ENCODE measurements at regions not wholly inside any gene's neighbourhood (a gene's known extent, or its start where the extent isn't known, plus 50 kb on each side); places are given as distances from the start of the nearest gene placed in this dataset.

- Histone ChIP-seq H3K36me3 (replicated peaks; ENCODE audit: low read depth, low read length) (no peaks in the 10 kb centered on the region), H2AFZ (ENCODE audit: low read depth, low read length) (no peak overlapping the region), H3K4me2 (ENCODE audit: low read length) (no peak overlapping the region), H3K9ac (ENCODE audit: low read length) (no peak overlapping the region), H3K79me2 (ENCODE audit: low read length) (no peaks in the 10 kb centered on the region), H3K27ac (ENCODE audit: low read length) (no peak overlapping the region), H3K27me3 (ENCODE audit: low read depth, low read length) (peaks cover 19% of the 10 kb centered on the region; the same call in 1 of the 2 replicates), H4K20me1 (ENCODE audit: insufficient read depth, low read length) (no peaks in the 10 kb centered on the region), H3K9me3 (ENCODE audit: insufficient read depth, low read length) (peaks cover 20% of the 10 kb centered on the region), H3K4me3 (ENCODE audit: low read length) (no peak overlapping the region), H3K4me1 (ENCODE audit: low read length) (no peaks in the 10 kb centered on the region)
- no peak for TF ChIP-seq EZH2phosphoT487 (IDR thresholded peaks at IDR 0.05; ENCODE audit: low read depth)
Observed at GRCh38 chr20:40341561-40341960, 347.5 kb downstream of the MAFB start.

GRCh38 chr20:40339661-40340449, 349.2 kb downstream of the MAFB start:
- Histone ChIP-seq H3K79me2 (ENCODE audit: low read length) (no peaks in the 10 kb centered on the region), H3K9ac (ENCODE audit: low read length) (no peak overlapping the region), H3K27me3 (ENCODE audit: low read depth, low read length) (peaks cover 29% of the 10 kb centered on the region), H4K20me1 (ENCODE audit: insufficient read depth, low read length) (no peaks in the 10 kb centered on the region), H3K4me3 (ENCODE audit: low read length) (no peak overlapping the region), H3K36me3 (replicated peaks; ENCODE audit: low read depth, low read length) (no peaks in the 10 kb centered on the region), H2AFZ (ENCODE audit: low read depth, low read length) (no peak overlapping the region), H3K4me2 (ENCODE audit: low read length) (no peak overlapping the region), H3K27ac (ENCODE audit: low read length) (no peak overlapping the region), H3K4me1 (ENCODE audit: low read length) (no peaks in the 10 kb centered on the region), H3K9me3 (ENCODE audit: insufficient read depth, low read length) (peaks cover 20% of the 10 kb centered on the region)
- TF ChIP-seq, protein P1, sequence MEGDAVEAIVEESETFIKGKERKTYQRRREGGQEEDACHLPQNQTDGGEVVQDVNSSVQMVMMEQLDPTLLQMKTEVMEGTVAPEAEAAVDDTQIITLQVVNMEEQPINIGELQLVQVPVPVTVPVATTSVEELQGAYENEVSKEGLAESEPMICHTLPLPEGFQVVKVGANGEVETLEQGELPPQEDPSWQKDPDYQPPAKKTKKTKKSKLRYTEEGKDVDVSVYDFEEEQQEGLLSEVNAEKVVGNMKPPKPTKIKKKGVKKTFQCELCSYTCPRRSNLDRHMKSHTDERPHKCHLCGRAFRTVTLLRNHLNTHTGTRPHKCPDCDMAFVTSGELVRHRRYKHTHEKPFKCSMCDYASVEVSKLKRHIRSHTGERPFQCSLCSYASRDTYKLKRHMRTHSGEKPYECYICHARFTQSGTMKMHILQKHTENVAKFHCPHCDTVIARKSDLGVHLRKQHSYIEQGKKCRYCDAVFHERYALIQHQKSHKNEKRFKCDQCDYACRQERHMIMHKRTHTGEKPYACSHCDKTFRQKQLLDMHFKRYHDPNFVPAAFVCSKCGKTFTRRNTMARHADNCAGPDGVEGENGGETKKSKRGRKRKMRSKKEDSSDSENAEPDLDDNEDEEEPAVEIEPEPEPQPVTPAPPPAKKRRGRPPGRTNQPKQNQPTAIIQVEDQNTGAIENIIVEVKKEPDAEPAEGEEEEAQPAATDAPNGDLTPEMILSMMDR (IDR thresholded peaks at IDR 0.05; ENCODE audit: low read depth, low read length), result no peak
- no peak for TF ChIP-seq EZH2phosphoT487 (IDR thresholded peaks at IDR 0.05; ENCODE audit: low read depth)

DNA sequence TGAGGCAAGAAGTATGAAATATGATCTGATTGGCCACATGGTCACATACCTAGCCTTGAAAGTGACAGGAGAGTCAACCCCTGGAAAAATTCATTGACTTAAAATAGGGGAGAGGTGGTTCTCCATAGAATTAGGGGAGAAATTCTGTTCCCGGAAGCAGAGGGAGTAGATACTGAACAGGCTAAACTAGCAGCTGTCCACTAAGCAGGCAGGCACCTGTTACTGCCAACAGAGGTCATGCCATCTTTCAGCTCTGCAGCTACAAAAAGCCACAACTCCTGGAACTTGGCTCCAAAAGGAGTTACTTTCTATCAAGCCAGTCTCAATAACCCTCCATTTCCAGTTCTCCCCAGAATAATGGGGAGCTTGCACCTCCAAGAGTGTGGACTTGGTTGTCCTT, 352.5 kb downstream of the MAFB start:
- Histone ChIP-seq H3K4me2 (ENCODE audit: low read length) (no peak overlapping the region), H3K9ac (ENCODE audit: low read length) (no peak overlapping the region), H3K4me1 (ENCODE audit: low read length) (no peaks in the 10 kb centered on the region)

DNA sequence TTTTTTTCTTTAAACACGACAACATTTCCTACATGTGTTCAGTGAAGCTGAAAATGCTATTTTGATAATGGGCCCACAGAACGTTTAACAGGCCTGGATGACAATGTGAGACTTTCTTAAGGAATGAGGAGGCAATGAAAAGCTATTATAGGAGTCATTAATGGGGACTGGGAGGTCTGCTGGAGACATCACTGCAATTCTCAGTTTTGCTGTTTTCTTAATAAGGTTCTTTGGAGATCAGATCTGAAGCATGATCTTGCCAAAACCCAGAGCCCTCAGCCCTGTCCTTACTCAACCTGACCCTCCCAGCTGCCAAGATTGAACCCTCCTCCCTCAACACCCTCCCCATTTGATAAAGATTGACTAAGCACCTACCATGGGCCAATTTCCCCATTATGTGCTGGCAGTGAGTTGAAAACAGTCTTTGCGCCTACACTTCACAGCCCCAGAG, 353.1 kb downstream of the MAFB start:
- no peak overlapping the region for H3K4me2 ChIP-seq (ENCODE audit: low read length)
- H2AFZ ChIP-seq (ENCODE audit: low read depth, low read length), result no peak overlapping the region

More for the DNA sequence above, 352.5 kb downstream of the MAFB start:
- Histone ChIP-seq H3K27ac (ENCODE audit: low read length) (no peak overlapping the region), H3K4me3 (ENCODE audit: low read length) (no peak overlapping the region), H3K27me3 (ENCODE audit: low read depth, low read length) (peaks cover 49% of the 10 kb centered on the region), H3K36me3 (replicated peaks; ENCODE audit: low read depth, low read length) (no peaks in the 10 kb centered on the region), H3K9me3 (ENCODE audit: insufficient read depth, low read length) (no peaks in the 10 kb centered on the region), H3K79me2 (ENCODE audit: low read length) (no peaks in the 10 kb centered on the region), H2AFZ (ENCODE audit: low read depth, low read length) (no peak overlapping the region), H4K20me1 (ENCODE audit: insufficient read depth, low read length) (no peaks in the 10 kb centered on the region)
- TF ChIP-seq EZH2phosphoT487 (IDR thresholded peaks at IDR 0.05; ENCODE audit: low read depth), result no peak
- TF ChIP-seq, protein P1 (IDR thresholded peaks at IDR 0.05; ENCODE audit: low read depth, low read length), result no peak

More for the DNA sequence above, 353.1 kb downstream of the MAFB start:
- H3K4me1 ChIP-seq (ENCODE audit: low read length), result no peaks in the 10 kb centered on the region
- no peaks in the 10 kb centered on the region for H4K20me1 ChIP-seq (ENCODE audit: insufficient read depth, low read length)
- H3K27ac ChIP-seq (ENCODE audit: low read length), result no peak overlapping the region
- TF ChIP-seq EZH2phosphoT487 (IDR thresholded peaks at IDR 0.05; ENCODE audit: low read depth), result no peak
- TF ChIP-seq, protein P1 (IDR thresholded peaks at IDR 0.05; ENCODE audit: low read depth, low read length), result no peak
- H3K9me3 ChIP-seq (ENCODE audit: insufficient read depth, low read length), result no peaks in the 10 kb centered on the region
- no peak overlapping the region for H3K9ac ChIP-seq (ENCODE audit: low read length)
- no peak overlapping the region for H3K4me3 ChIP-seq (ENCODE audit: low read length)
- no peaks in the 10 kb centered on the region for H3K36me3 ChIP-seq (replicated peaks; ENCODE audit: low read depth, low read length)
- H3K27me3 ChIP-seq (ENCODE audit: low read depth, low read length), result peaks cover 49% of the 10 kb centered on the region
- no peaks in the 10 kb centered on the region for H3K79me2 ChIP-seq (ENCODE audit: low read length)
